ENCODE measurements at regions not wholly inside any gene's neighbourhood (a gene's known extent, or its start where the extent isn't known, plus 50 kb on each side); places are given as distances from the start of the nearest gene placed in this dataset.

DNA sequence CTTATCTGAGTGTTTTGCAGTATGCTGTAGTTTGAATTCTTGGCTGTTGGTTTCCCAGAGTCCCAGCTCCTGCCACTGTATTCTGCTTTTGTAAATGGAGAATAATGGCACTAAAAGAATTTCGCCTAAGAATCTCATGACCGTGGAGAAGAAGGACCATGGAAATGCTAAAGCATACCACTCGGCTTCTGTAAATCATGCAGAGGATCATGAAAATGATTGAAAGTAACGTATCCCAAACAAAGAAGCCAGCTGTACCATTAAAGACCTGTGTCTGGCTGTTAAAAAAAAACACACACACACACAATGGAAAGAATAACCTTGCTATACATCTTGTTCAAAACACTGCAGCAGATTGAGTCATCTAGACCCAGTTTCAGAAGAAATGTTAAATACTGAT lies 287.9 kb downstream of the ZNF326 start:
- TF ChIP-seq, protein P1, sequence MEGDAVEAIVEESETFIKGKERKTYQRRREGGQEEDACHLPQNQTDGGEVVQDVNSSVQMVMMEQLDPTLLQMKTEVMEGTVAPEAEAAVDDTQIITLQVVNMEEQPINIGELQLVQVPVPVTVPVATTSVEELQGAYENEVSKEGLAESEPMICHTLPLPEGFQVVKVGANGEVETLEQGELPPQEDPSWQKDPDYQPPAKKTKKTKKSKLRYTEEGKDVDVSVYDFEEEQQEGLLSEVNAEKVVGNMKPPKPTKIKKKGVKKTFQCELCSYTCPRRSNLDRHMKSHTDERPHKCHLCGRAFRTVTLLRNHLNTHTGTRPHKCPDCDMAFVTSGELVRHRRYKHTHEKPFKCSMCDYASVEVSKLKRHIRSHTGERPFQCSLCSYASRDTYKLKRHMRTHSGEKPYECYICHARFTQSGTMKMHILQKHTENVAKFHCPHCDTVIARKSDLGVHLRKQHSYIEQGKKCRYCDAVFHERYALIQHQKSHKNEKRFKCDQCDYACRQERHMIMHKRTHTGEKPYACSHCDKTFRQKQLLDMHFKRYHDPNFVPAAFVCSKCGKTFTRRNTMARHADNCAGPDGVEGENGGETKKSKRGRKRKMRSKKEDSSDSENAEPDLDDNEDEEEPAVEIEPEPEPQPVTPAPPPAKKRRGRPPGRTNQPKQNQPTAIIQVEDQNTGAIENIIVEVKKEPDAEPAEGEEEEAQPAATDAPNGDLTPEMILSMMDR (IDR thresholded peaks at IDR 0.05), result no peak
- TF ChIP-seq POLR2A (IDR thresholded peaks at IDR 0.05), result no peak
